ENCODE measurements at regions not wholly inside any gene's neighbourhood (a gene's known extent, or its start where the extent isn't known, plus 50 kb on each side); places are given as distances from the start of the nearest gene placed in this dataset.
A peak's percentile ranks its signal among the peaks of the same experiment; 100 is the strongest.

- H3K27ac ChIP-seq (ENCODE audit: low read depth in 2 of 2, low read length in 1 of 2) = peak overlapping the region in 1 of 2 experiments; percentile 69; a peak in 2 of 4 replicates
- no peaks in the 10 kb centered on the region for H3K79me2 ChIP-seq (ENCODE audit: insufficient read depth)
- no peaks in the 10 kb centered on the region for H3K36me3 ChIP-seq (replicated peaks in 1 of 2; ENCODE audit: control insufficient read depth in 1 of 2, insufficient read depth in 2 of 2, low read length in 1 of 2)
- no peak overlapping the region for H3K9ac ChIP-seq
- H3K27me3 ChIP-seq (ENCODE audit: insufficient read depth) = no peaks in the 10 kb centered on the region
- H3K4me1 ChIP-seq (ENCODE audit: control insufficient read depth in 1 of 2, insufficient read depth in 2 of 2, low read depth in 1 of 2, low read length in 1 of 2) = peaks cover 0 to 7% of the 10 kb centered on the region in 2 experiments; a peak in 2 of 4 replicates
- no peaks in the 10 kb centered on the region for H4K20me1 ChIP-seq (ENCODE audit: insufficient read depth)
- H2AFZ ChIP-seq (ENCODE audit: low read depth) = no peak overlapping the region
- no peaks in the 10 kb centered on the region for H3K9me3 ChIP-seq
- H3F3A ChIP-seq (replicated peaks; ENCODE audit: insufficient read depth) = no peaks in the 10 kb centered on the region
- TF ChIP-seq TAF1 (IDR thresholded peaks at IDR 0.05; ENCODE audit: borderline replicate concordance, low read depth, low read length) (no peak), RCOR1 (IDR thresholded peaks at IDR 0.05; ENCODE audit: low read length) (peak; percentile 59), MXI1 (IDR thresholded peaks at IDR 0.05; ENCODE audit: low read depth, low read length) (no peak), TEAD4 (IDR thresholded peaks at IDR 0.05; ENCODE audit: borderline replicate concordance, insufficient read depth) (no peak), JUND (IDR thresholded peaks at IDR 0.05) (no peak), GATA2 (CRISPR knock-in tag; IDR thresholded peaks at IDR 0.05) (peak; percentile 41), EP300 (IDR thresholded peaks at IDR 0.05; ENCODE audit: borderline replicate concordance in 1 of 2, low read depth in 1 of 2, low read length in 1 of 2) (peak in 1 of 2 experiments; percentile 72; a peak in 1 of 4 replicates), NRF1 (IDR thresholded peaks at IDR 0.05; ENCODE audit: low read depth, low read length) (no peak), REST (IDR thresholded peaks at IDR 0.05; ENCODE audit: low read depth, low read length) (no peak), RXRA (IDR thresholded peaks at IDR 0.05; ENCODE audit: borderline replicate concordance, low read depth) (no peak), POLR2AphosphoS5 (IDR thresholded peaks at IDR 0.05; ENCODE audit: low read depth, low read length) (no peak), SMC3 (IDR thresholded peaks at IDR 0.05; ENCODE audit: low read depth, low read length) (no peak), YY1 (IDR thresholded peaks at IDR 0.05; ENCODE audit: low read depth) (no peak)
- POLR2A ChIA-PET = no interaction called here
- H3K4me2 ChIP-seq = no peak overlapping the region
- H3K4me3 ChIP-seq (ENCODE audit: low read depth in 2 of 2, low read length in 1 of 2) = no peak overlapping the region
- DNase-seq = peak; percentile 53
- 0% methylated on average over 1 of the region's 1 CpG for WGBS (ENCODE audit: low lambda C conversion rate)
- H3K9me2 ChIP-seq = no peaks in the 10 kb centered on the region
- CTCF ChIA-PET = interaction anchor here (1.1 to 1.9 kb wide), 2 partner anchors 42 to 123 kb away, joined by 3 to 4 read pairs; no protein-coding TSS in a partner anchor
Measured at GRCh38 chr2:222360997-222361396, 62.2 kb upstream of the PAX3 start.

GRCh38 chr2:222361787-222362186 is 62.6 kb upstream of the SGPP2 start:
- H3K79me2 ChIP-seq (ENCODE audit: insufficient read depth) = no peaks in the 10 kb centered on the region
- no peaks in the 10 kb centered on the region for H3K9me3 ChIP-seq
- peak overlapping the region in 1 of 2 experiments; percentile 60; a peak in 1 of 4 replicates for H3K27ac ChIP-seq (ENCODE audit: low read depth in 2 of 2, low read length in 1 of 2)
- CTCF ChIA-PET = interaction anchor here (1.1 kb wide), 1 partner anchor 122 kb away, joined by 3 read pairs; no protein-coding TSS in a partner anchor
- H2AFZ ChIP-seq (ENCODE audit: low read depth) = no peak overlapping the region
- H3K36me3 ChIP-seq (replicated peaks in 1 of 2; ENCODE audit: control insufficient read depth in 1 of 2, insufficient read depth in 2 of 2, low read length in 1 of 2) = no peaks in the 10 kb centered on the region
- no peaks in the 10 kb centered on the region for H4K20me1 ChIP-seq (ENCODE audit: insufficient read depth)
- peaks cover 0 to 7% of the 10 kb centered on the region in 2 experiments; a peak in 2 of 4 replicates for H3K4me1 ChIP-seq (ENCODE audit: control insufficient read depth in 1 of 2, insufficient read depth in 2 of 2, low read depth in 1 of 2, low read length in 1 of 2)
- H3K9ac ChIP-seq = no peak overlapping the region
- no peak overlapping the region for H3K4me3 ChIP-seq (ENCODE audit: low read depth in 2 of 2, low read length in 1 of 2)
- DNase-seq = no peak
- no peaks in the 10 kb centered on the region for H3K9me2 ChIP-seq
- H3K4me2 ChIP-seq = no peak overlapping the region
- H3K27me3 ChIP-seq (ENCODE audit: insufficient read depth) = no peaks in the 10 kb centered on the region
- 15% methylated on average over 3 of the region's 3 CpGs for WGBS (ENCODE audit: low lambda C conversion rate)
- POLR2A ChIA-PET = no interaction called here
- no peak for TF ChIP-seq TEAD4 (IDR thresholded peaks at IDR 0.05; ENCODE audit: borderline replicate concordance, insufficient read depth)
- TF ChIP-seq CTCF (IDR thresholded peaks at IDR 0.05) = no peak
- TF ChIP-seq ELF1 (IDR thresholded peaks at IDR 0.05) = no peak
- TF ChIP-seq POLR2AphosphoS5 (IDR thresholded peaks at IDR 0.05; ENCODE audit: low read depth, low read length) = no peak
- TF ChIP-seq MAX (IDR thresholded peaks at IDR 0.05; ENCODE audit: low read depth) = no peak
- TF ChIP-seq FOXJ3 (CRISPR knock-in tag; IDR thresholded peaks at IDR 0.05) = no peak
- TF ChIP-seq TCF12 (IDR thresholded peaks at IDR 0.05) = no peak
- TF ChIP-seq ZBTB33 (IDR thresholded peaks at IDR 0.05; ENCODE audit: borderline replicate concordance, low read depth) = no peak
- TF ChIP-seq YY1 (IDR thresholded peaks at IDR 0.05; ENCODE audit: low read depth) = no peak
- no peak for TF ChIP-seq RFX5 (IDR thresholded peaks at IDR 0.05; ENCODE audit: low read length)
- H3F3A ChIP-seq (replicated peaks; ENCODE audit: insufficient read depth) = no peaks in the 10 kb centered on the region

Measured in SK-N-SH (cell line).